GM23338 (cell line): ENCODE measurements at regions not wholly inside any gene's neighbourhood (a gene's known extent, or its start where the extent isn't known, plus 50 kb on each side); places are given as distances from the start of the nearest gene placed in this dataset.
A peak's percentile ranks its signal among the peaks of the same experiment; 100 is the strongest.

Experiments
- ATAC-seq: fragments of 200-7000 bp; cut with Tn5 transposase; 3 replicates; pipeline ENCODE4 v1.9.1; 2020
- DNase-seq: peaks from one replicate; pipeline ENCODE4 v3.0.0-alpha.2; 2015; ENCODE audit warnings: low spot score
- H2AFZ ChIP-seq: fragments of 200-600 bp; sonication (generic); 2 replicates; pipeline ENCODE4 v1.8.0; 2016; ENCODE audit warnings: antibody characterized with exemption, mild to moderate bottlenecking, moderate library complexity
- H3F3A ChIP-seq: fragments of 200-600 bp; sonication (generic); replicated peaks from 2 replicates; pipeline ENCODE4 v1.8.0; 2017; ENCODE audit warnings: antibody characterized with exemption, mixed run types, low read depth
- H3K27ac ChIP-seq: fragments of 200-600 bp; sonication (generic); 2 replicates; pipeline ENCODE4 v1.6.1; 2016; ENCODE audit warnings: low read depth
- H3K27me3 ChIP-seq: fragments of 200-600 bp; sonication (generic); 2 replicates; pipeline ENCODE4 v1.8.0; 2016; ENCODE audit warnings: mild to moderate bottlenecking, mixed run types, moderate library complexity; ENCODE audit not compliant: insufficient read depth
- H3K36me3 ChIP-seq: fragments of 200-600 bp; sonication (generic); 2 replicates; pipeline ENCODE4 v1.8.0; 2016; ENCODE audit warnings: mild to moderate bottlenecking; ENCODE audit not compliant: insufficient read depth
- H3K4me1 ChIP-seq: fragments of 200-600 bp; sonication (generic); 2 replicates; pipeline ENCODE4 v1.8.0; 2016; ENCODE audit warnings: mild to moderate bottlenecking, moderate library complexity; ENCODE audit not compliant: insufficient read depth
- H3K4me2 ChIP-seq: fragments of 200-600 bp; sonication (generic); 2 replicates; pipeline ENCODE4 v1.7.1; 2017; ENCODE audit warnings: mixed run types
- H3K4me3 ChIP-seq: fragments of 200-600 bp; sonication (generic); 2 replicates; pipeline ENCODE4 v1.6.1; 2016; ENCODE audit warnings: mixed run types
- H3K79me2 ChIP-seq: fragments of 200-600 bp; sonication (generic); replicated peaks from 2 replicates; pipeline ENCODE4 v1.8.0; 2017; ENCODE audit warnings: mild to moderate bottlenecking; ENCODE audit not compliant: insufficient read depth
- H3K9me2 ChIP-seq: fragments of 200-600 bp; sonication (generic); 2 replicates; pipeline ENCODE4 v1.8.0; 2017; ENCODE audit not compliant: insufficient read depth
- H4K20me1 ChIP-seq: fragments of 200-600 bp; sonication (generic); replicated peaks from 2 replicates; pipeline ENCODE4 v1.8.0; 2017; ENCODE audit warnings: mild to moderate bottlenecking; ENCODE audit not compliant: insufficient read depth
- H3K27ac Mint-ChIP-seq: 2 replicates; pipeline ENCODE4 v1.8.0; 2020; ENCODE audit warnings: inconsistent platforms, mild to moderate bottlenecking, moderate library complexity, mixed read lengths
- H3K27me3 Mint-ChIP-seq: 3 replicates; pipeline ENCODE4 v1.8.0; 2022; ENCODE audit warnings: low read depth, mild to moderate bottlenecking, moderate library complexity, mixed read lengths, inconsistent platforms; ENCODE audit not compliant: insufficient read depth, poor library complexity
- H3K36me3 Mint-ChIP-seq: 3 replicates; pipeline ENCODE4 v1.8.0; 2021; ENCODE audit warnings: low read depth, mild to moderate bottlenecking, inconsistent platforms, moderate library complexity, mixed read lengths
- H3K4me1 Mint-ChIP-seq: 3 replicates; pipeline ENCODE4 v1.8.0; 2020; ENCODE audit warnings: mild to moderate bottlenecking, inconsistent platforms, mixed read lengths
- H3K4me3 Mint-ChIP-seq: 3 replicates; pipeline ENCODE4 v1.8.0; 2021; ENCODE audit warnings: moderate library complexity, mild to moderate bottlenecking, inconsistent platforms, mixed read lengths
- H3K9me3 Mint-ChIP-seq: 3 replicates; pipeline ENCODE4 v1.8.0; 2020; ENCODE audit warnings: moderate library complexity, mild to moderate bottlenecking, inconsistent platforms, mixed read lengths
- CREB1 ChIP-seq: fragments of 250-450 bp; sonication (Bioruptor Pico); IDR thresholded peaks from 2 replicates; pipeline ENCODE4 v1.5.0; 2020; ENCODE audit warnings: low read depth, mild to moderate bottlenecking, moderate library complexity
- CTCF ChIP-seq, 2 experiments: fragments of 200-600 bp in 1 of 2; sonication (generic) in 1 of 2; conservative IDR thresholded peaks; 2 replicates each; pipeline versions ENCODE4 v1.5.1 to v1.6.1; 2016 to 2017; ENCODE audit warnings: antibody characterized with exemption in 2 of 2, low read depth in 2 of 2, mild to moderate bottlenecking in 2 of 2, moderate library complexity in 1 of 2
- EZH2 ChIP-seq: fragments of 200-600 bp; sonication (generic); IDR thresholded peaks from one replicate; pipeline ENCODE4 v1.8.0; 2017; ENCODE audit warnings: antibody characterized with exemption, mild to moderate bottlenecking, low read depth; ENCODE audit not compliant: unreplicated experiment
- JUNB ChIP-seq: IDR thresholded peaks from one replicate; pipeline ENCODE4 v1.6.1; 2016; ENCODE audit warnings: antibody characterized with exemption; ENCODE audit not compliant: unreplicated experiment
- NANOG ChIP-seq: IDR thresholded peaks from 2 replicates; pipeline ENCODE4 v1.6.1; 2016; ENCODE audit warnings: antibody characterized with exemption, borderline replicate concordance
- POLR2AphosphoS5 ChIP-seq: IDR thresholded peaks from 2 replicates; pipeline ENCODE4 v1.6.1; 2016; ENCODE audit warnings: antibody characterized with exemption, low read depth
- STAT1 ChIP-seq: IDR thresholded peaks from one replicate; pipeline ENCODE4 v1.6.1; 2016; ENCODE audit warnings: antibody characterized with exemption; ENCODE audit not compliant: unreplicated experiment
- ZNF114 ChIP-seq: fragments of 250-450 bp; sonication (Bioruptor Pico); IDR thresholded peaks from 2 replicates; pipeline ENCODE4 v1.5.0; 2020; ENCODE audit warnings: mild to moderate bottlenecking, moderate library complexity
- ZNF331 ChIP-seq: fragments of 250-450 bp; sonication (Bioruptor Pico); IDR thresholded peaks from 2 replicates; pipeline ENCODE4 v1.5.0; 2020; ENCODE audit warnings: low read depth, mild to moderate bottlenecking, moderate library complexity

- DNase-seq: no peak
- H3K4me1 Mint-ChIP-seq: peaks cover 22% of the 10 kb centered on the region; the same call in 2 of the 3 replicates
- H4K20me1 ChIP-seq: no peaks in the 10 kb centered on the region
- no peaks in the 10 kb centered on the region for H3K79me2 ChIP-seq
- H3K4me1 ChIP-seq: peaks cover 18% of the 10 kb centered on the region
- TF ChIP-seq ZNF331 (CRISPR knock-in tag) (no peak), STAT1 (no peak), POLR2AphosphoS5 (no peak), CTCF (conservative IDR thresholded peaks at IDR 0.05; ENCODE audit: low read depth in 2 of 2) (no peak), ZNF114 (CRISPR knock-in tag) (no peak), JUNB (no peak), CREB1 (CRISPR knock-in tag) (no peak), EZH2 (no peak)
- H3K36me3 Mint-ChIP-seq: peaks cover 5% of the 10 kb centered on the region; the same call in 1 of the 3 replicates
- no peak overlapping the region for H3K4me3 ChIP-seq
- no peak overlapping the region for H3K27ac ChIP-seq
- ATAC-seq: no peak
- H3K27me3 Mint-ChIP-seq: no peaks in the 10 kb centered on the region
- no peaks in the 10 kb centered on the region for H3K36me3 ChIP-seq
- peaks cover 7% of the 10 kb centered on the region; the same call in 2 of the 3 replicates for H3K9me3 Mint-ChIP-seq
- H3K4me3 Mint-ChIP-seq: no peak overlapping the region
- H3K4me2 ChIP-seq: no peak overlapping the region
- H3F3A ChIP-seq: no peaks in the 10 kb centered on the region
- H3K27ac Mint-ChIP-seq: peak overlapping the region; percentile 35; the same call in 1 of the 2 replicates
- no peaks in the 10 kb centered on the region for H3K27me3 ChIP-seq
- H3K9me2 ChIP-seq: 0 out of 2 replicates have a peak, but pooled peaks cover 3% of the 10 kb centered on the region
- no peak overlapping the region for H2AFZ ChIP-seq
These were observed 257.9 kb upstream of the RRP15 start for GRCh38 chr1:218027152-218027551.

- Histone ChIP-seq H3K4me1 (peaks cover 47% of the 10 kb centered on the region), H3F3A (no peaks in the 10 kb centered on the region), H3K9me2 (no peaks in the 10 kb centered on the region), H2AFZ (0 out of 2 replicates have a peak overlapping the region, but pooled peaks have one; percentile 4), H3K27me3 (no peaks in the 10 kb centered on the region), H3K79me2 (no peaks in the 10 kb centered on the region), H3K4me2 (no peak overlapping the region), H3K4me3 (no peak overlapping the region), H3K27ac (no peak overlapping the region), H3K36me3 (no peaks in the 10 kb centered on the region), H4K20me1 (no peaks in the 10 kb centered on the region)
- no peak overlapping the region for H3K27ac Mint-ChIP-seq
- H3K36me3 Mint-ChIP-seq: no peaks in the 10 kb centered on the region
- no peak overlapping the region for H3K4me3 Mint-ChIP-seq
- no peaks in the 10 kb centered on the region for H3K27me3 Mint-ChIP-seq
- H3K9me3 Mint-ChIP-seq: no peaks in the 10 kb centered on the region
- peaks cover 40% of the 10 kb centered on the region for H3K4me1 Mint-ChIP-seq
- no peak for ATAC-seq
- TF ChIP-seq NANOG: no peak
- no peak for TF ChIP-seq CTCF (conservative IDR thresholded peaks at IDR 0.05; ENCODE audit: low read depth in 2 of 2)
- no peak for DNase-seq
These were observed 254.2 kb upstream of the RRP15 start for GRCh38 chr1:218030846-218031245.
